Naive B cell (primary cell): ENCODE measurements at regions not wholly inside any gene's neighbourhood (a gene's known extent, or its start where the extent isn't known, plus 50 kb on each side); places are given as distances from the start of the nearest gene placed in this dataset.

Experiments
- ATAC-seq, 2 donors: fragments of 150-1000 bp; cut with Tn5 transposase; 2 replicates each; pipeline ENCODE4 v1.10.0; 2021; ENCODE audit warnings: low read depth in 2 of 2, mild to moderate bottlenecking in 2 of 2, moderate library complexity in 2 of 2
- DNase-seq: peaks from one replicate; pipeline ENCODE4 v3.0.0; 2022
- H3K27ac Mint-ChIP-seq, 6 donors: one replicate each; pipeline ENCODE4 v1.8.0; 2020 to 2022; ENCODE audit warnings: mild to moderate bottlenecking in 6 of 6, mixed read lengths in 6 of 6, moderate library complexity in 5 of 6, inconsistent platforms in 2 of 6
- H3K27me3 Mint-ChIP-seq, 3 donors: one replicate each; pipeline ENCODE4 v1.8.0; 2021 to 2022; ENCODE audit warnings: mixed read lengths in 3 of 3, mild to moderate bottlenecking in 1 of 3
- H3K36me3 Mint-ChIP-seq, 2 donors: one replicate each; pipeline ENCODE4 v1.8.0; 2020 to 2022; ENCODE audit warnings: mixed read lengths in 2 of 2, inconsistent platforms in 1 of 2, mild to moderate bottlenecking in 1 of 2
- H3K4me1 Mint-ChIP-seq, 3 donors: one replicate each; pipeline ENCODE4 v1.8.0; 2020 to 2022; ENCODE audit warnings: mixed read lengths in 3 of 3, inconsistent platforms in 1 of 3, mild to moderate bottlenecking in 1 of 3, moderate library complexity in 1 of 3
- H3K4me3 Mint-ChIP-seq, 8 donors: one replicate each; pipeline ENCODE4 v1.8.0; 2020 to 2022; ENCODE audit warnings: mild to moderate bottlenecking in 8 of 8, mixed read lengths in 8 of 8, moderate library complexity in 8 of 8, inconsistent platforms in 2 of 8
- H3K9me3 Mint-ChIP-seq, 7 donors: one replicate each; pipeline ENCODE4 v1.8.0; 2020 to 2022; ENCODE audit warnings: mixed read lengths in 7 of 7, mild to moderate bottlenecking in 5 of 7, inconsistent platforms in 2 of 7, moderate library complexity in 1 of 7

DNA sequence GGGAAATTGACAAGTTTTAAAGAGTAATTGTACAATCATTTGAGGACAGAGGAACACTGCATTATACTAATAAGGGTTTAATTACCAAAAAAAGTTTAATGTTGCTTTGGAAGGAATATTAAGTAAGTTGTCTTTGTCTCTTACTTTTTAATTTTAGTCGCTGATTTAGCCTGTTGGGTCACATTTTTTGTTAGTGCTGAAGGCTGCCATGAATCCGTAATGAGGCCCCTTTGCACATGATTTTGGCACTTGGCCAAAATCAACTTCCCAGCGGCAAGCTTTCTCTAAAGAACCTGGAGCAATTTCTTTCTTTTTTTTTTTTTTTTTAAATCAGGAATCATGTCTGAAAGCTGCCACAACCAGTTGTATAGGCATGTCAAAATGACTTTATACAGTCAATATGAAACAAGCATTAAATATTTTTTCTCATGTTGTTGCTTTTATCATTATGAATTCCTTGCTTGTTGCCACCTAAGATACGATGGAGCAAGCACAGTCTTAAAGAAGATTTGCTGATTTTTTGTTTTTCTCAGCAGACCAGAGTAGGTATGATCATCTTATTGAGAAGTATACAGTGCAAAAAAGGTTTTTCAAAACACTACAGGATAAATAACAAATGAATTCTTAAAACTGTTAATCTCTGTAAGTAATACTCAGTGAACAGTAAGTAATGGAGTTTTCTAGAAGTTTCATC is 690.4 kb downstream of the USP25 start:
- H3K4me3 Mint-ChIP-seq: no peak overlapping the region

DNA sequence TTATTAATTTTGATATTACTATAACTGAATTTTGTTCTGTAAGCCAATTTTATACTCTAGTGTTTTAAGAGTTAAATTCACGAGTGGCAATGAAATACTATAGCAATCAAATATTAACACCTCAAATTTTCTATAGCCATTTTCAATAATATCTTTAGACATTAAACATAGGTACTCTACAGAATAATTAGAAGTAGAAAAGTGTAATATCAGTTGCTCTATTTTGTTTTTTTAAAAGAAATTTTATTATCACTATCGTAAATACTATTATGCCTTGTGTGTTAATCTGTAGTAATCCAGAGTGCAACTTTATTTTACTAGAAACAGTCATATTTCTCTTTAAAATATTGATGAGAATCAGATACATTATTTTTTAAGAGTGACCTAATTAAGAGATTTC is 691.2 kb downstream of the USP25 start:
- no peaks in the 10 kb centered on the region for H3K36me3 Mint-ChIP-seq
- peaks cover 0 to 2% (median 0%) of the 10 kb centered on the region in 7 donors for H3K9me3 Mint-ChIP-seq
- H3K27ac Mint-ChIP-seq: no peak overlapping the region
- H3K4me3 Mint-ChIP-seq: no peak overlapping the region
- H3K27me3 Mint-ChIP-seq: no peaks in the 10 kb centered on the region
- DNase-seq (no peak), ATAC-seq (no peak)
- no peaks in the 10 kb centered on the region for H3K4me1 Mint-ChIP-seq

More for the DNA sequence above, 690.4 kb downstream of the USP25 start:
- no peaks in the 10 kb centered on the region for H3K4me1 Mint-ChIP-seq
- no peaks in the 10 kb centered on the region for H3K36me3 Mint-ChIP-seq
- DNase-seq (no peak), ATAC-seq (no peak)
- peaks cover 0 to 4% (median 0%) of the 10 kb centered on the region in 7 donors for H3K9me3 Mint-ChIP-seq
- no peak overlapping the region for H3K27ac Mint-ChIP-seq
- H3K27me3 Mint-ChIP-seq: no peaks in the 10 kb centered on the region

DNA sequence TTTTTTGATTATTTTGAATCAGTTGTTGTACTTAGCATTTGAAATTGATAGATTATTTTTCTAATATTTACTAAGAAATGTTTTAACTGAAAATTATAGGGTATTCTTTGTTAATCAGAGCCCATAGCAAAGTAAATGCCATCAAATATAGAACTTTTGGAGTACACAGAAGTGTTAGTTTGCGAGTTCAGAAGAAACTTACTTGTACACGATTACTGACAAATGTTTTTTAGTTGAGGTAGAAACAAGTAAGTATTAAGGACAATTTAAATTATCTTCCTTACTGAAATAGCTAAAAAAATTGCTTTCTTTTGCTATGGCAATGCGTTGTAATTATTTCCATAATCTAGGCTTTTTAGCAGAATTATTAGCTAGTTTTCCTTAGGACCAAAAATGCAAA is 692.2 kb downstream of the USP25 start:
- no peaks in the 10 kb centered on the region for H3K4me1 Mint-ChIP-seq
- H3K9me3 Mint-ChIP-seq: peaks cover 0 to 1% (median 0%) of the 10 kb centered on the region in 7 donors
- H3K4me3 Mint-ChIP-seq: no peak overlapping the region
- no peak for ATAC-seq
- H3K36me3 Mint-ChIP-seq: no peaks in the 10 kb centered on the region
- no peaks in the 10 kb centered on the region for H3K27me3 Mint-ChIP-seq
- H3K27ac Mint-ChIP-seq: no peak overlapping the region
- DNase-seq: no peak

DNA sequence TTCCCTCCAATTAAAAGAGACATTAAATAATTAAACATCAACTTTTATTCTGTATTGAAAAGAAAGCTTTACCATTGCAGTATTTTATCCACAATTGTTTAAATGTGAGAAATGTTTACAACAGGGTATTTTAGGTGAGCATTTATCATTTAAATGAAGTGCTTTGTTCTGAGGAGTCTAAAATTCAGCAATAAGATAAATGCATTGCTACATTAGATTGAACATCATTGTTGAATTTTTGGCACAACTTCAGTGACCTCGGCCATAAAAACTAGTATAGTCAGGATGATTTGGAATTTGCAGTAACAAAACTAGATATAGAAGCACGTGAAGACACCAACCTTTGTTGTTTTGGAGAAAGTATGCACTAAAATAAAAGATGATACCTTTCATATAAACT is 692.9 kb downstream of the USP25 start:
- DNase-seq: no peak
- no peaks in the 10 kb centered on the region for H3K27me3 Mint-ChIP-seq
- peaks cover 0 to 1% (median 0%) of the 10 kb centered on the region in 7 donors for H3K9me3 Mint-ChIP-seq
- ATAC-seq: no peak
- H3K36me3 Mint-ChIP-seq: no peaks in the 10 kb centered on the region
- H3K27ac Mint-ChIP-seq: no peak overlapping the region
- H3K4me3 Mint-ChIP-seq: no peak overlapping the region
- H3K4me1 Mint-ChIP-seq: no peaks in the 10 kb centered on the region

DNA sequence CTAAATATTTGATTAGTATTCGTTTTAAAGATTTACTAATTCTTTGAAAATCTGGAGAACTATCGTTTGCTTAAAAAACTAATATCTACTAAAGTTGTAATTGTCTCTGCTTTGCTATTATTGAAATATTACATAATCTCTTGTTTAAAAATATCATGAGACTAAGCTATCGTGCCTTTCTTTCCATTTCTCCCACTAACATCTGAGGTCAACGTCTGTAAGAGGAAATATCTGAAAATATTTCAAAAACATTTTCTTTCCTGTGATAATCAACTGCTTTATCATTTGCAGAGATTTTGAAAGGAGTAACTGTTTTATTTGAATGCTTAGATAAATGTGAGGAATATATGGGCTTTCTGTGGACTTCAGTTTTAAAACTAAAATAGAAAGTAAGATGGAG is 694.1 kb downstream of the USP25 start:
- H3K27me3 Mint-ChIP-seq: no peaks in the 10 kb centered on the region
- no peak overlapping the region for H3K4me3 Mint-ChIP-seq
- H3K9me3 Mint-ChIP-seq: peaks cover 0 to 1% (median 0%) of the 10 kb centered on the region in 7 donors
- ATAC-seq: no peak
- no peak overlapping the region for H3K27ac Mint-ChIP-seq
- H3K4me1 Mint-ChIP-seq: no peaks in the 10 kb centered on the region
- no peaks in the 10 kb centered on the region for H3K36me3 Mint-ChIP-seq
- DNase-seq: no peak

DNA sequence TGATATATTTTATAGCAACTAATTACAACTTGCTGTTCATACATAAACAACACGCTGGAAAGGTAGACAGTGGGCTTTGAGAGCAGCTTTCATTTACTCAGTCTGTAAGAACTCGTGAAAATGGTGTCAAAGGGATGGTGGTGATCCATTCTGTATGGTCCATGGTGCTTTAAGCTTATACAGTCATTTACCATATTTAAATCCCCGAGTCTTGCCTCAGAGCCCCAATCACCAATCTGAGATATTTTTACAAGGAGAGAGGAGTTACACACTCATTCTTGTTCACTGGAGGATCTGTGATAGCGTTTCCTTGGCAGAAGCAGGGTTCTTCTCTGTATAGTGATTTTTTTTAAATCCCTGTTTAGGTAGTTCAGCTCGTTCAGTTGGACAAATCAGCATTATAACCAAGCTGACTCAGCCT is 694.6 kb downstream of the USP25 start:
- DNase-seq (no peak), ATAC-seq (no peak)
- Mint-ChIP-seq H3K27ac (no peak overlapping the region), H3K4me1 (no peaks in the 10 kb centered on the region), H3K27me3 (no peaks in the 10 kb centered on the region), H3K4me3 (no peak overlapping the region), H3K9me3 (peaks cover 0 to 1% (median 0%) of the 10 kb centered on the region in 7 donors), H3K36me3 (no peaks in the 10 kb centered on the region)

DNA sequence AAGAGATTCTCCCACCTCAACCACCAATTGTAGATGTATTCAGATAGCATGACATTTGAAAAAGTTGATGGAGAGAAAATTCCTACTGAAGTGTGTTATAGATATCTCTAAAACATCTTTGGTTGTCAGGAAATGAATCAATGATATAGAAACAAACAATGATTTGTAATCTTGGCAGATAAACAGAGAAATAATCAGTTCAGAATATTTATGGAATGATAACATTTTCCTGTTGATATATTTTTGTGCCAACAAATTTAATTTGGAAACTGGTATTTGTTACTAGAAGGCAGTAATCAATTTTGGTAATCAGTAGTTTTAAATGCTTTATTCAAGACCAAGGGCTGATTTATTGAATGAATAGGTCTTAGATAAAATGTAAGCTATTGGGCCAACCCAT is 695.6 kb downstream of the USP25 start:
- DNase-seq: no peak
- no peak for ATAC-seq
- Mint-ChIP-seq H3K4me1 (no peaks in the 10 kb centered on the region), H3K27ac (no peak overlapping the region), H3K4me3 (no peak overlapping the region), H3K36me3 (no peaks in the 10 kb centered on the region), H3K9me3 (peaks cover 0 to 1% (median 0%) of the 10 kb centered on the region in 7 donors), H3K27me3 (no peaks in the 10 kb centered on the region)

DNA sequence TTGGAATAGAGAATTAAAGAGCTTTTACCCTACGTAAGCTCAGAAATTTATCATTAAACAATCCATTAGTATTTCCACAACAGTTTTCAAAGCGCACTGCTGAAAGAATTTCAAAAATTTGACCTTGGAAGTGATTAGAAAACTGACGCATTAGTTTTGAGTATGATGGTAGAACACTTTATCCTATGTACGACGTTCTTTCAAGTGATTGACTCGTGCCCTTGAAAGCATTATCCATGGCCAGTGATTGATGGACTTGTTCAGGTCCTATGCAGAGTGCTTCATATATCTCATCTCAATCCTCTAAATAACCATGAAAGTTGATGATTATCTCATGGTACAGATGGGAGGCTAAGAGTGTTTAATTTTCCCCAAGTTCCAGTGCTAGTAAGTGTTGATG is 697.2 kb downstream of the USP25 start:
- no peaks in the 10 kb centered on the region for H3K36me3 Mint-ChIP-seq
- no peak for ATAC-seq
- H3K4me1 Mint-ChIP-seq: no peaks in the 10 kb centered on the region
- no peak for DNase-seq
- H3K27me3 Mint-ChIP-seq: no peaks in the 10 kb centered on the region
- no peak overlapping the region for H3K27ac Mint-ChIP-seq
- no peak overlapping the region for H3K4me3 Mint-ChIP-seq
- peaks cover 0 to 1% (median 0%) of the 10 kb centered on the region in 7 donors for H3K9me3 Mint-ChIP-seq

DNA sequence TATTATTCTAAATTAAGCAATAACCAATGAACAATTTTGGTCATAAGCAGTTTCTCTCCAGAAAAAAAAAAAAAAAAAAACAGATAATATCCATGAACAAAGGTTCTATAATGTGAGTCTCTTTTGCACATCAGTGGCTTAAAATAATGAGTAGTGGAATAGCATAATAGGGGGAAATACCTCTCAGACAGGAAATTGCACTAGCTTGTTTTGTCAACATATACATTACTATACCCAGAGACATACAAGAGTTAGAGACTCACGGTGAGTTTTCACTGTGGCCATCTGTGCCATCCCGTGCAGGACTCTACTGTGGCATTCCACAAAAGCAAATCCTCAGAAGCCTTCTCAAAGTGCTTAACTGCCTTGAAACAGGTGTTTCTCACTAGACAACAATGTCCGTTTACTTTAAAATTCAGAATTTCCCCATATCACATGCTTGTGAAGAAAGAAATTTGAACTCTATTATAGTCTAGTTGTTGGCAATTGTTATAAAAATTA is 697.9 kb downstream of the USP25 start:
- DNase-seq (no peak), ATAC-seq (no peak)
- Mint-ChIP-seq H3K4me3 (no peak overlapping the region), H3K36me3 (no peaks in the 10 kb centered on the region), H3K27me3 (no peaks in the 10 kb centered on the region), H3K4me1 (no peaks in the 10 kb centered on the region), H3K9me3 (peaks cover 0 to 1% (median 0%) of the 10 kb centered on the region in 7 donors), H3K27ac (no peak overlapping the region)

DNA sequence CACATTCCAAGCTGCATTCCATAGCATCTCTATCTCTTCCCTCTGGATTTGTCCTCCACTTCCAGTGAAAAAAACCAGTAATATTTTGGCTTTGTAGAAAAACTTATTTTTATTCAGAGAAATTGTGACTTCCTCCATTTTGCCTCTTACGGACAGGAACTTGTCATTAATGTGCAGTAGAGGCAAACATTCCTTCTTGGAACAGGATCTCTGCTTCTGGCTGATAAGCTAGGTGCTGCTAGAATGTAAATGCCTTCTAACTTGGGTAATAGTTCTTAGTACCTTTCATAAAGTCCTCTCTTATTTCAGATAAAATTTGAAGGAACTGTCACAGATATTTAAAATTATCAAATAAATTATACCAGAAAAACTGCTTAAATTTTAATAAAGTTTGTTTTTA is 707.8 kb downstream of the USP25 start:
- Mint-ChIP-seq H3K27ac (peak overlapping the region in 1 of 6 donors; percentile 25), H3K4me3 (no peak overlapping the region)
- ATAC-seq: no peak

DNA sequence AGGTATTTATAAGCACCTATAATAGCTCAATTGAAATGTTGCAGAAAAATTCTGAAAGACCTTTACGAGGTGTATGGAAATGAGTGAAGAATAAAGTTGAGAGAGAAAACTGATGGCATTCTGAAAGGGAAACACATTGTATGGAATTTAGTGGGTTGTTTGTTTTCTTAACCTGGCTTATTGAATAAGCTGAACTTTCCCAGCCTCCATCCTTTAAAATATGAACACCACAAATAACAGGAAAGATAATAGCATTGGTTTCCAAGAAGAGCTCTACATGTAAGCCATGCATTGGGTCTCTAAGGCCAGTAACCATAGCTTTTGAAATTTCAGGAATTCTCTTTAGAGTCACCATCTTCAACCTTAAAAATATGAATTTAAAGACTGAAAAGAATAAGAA is 709.0 kb downstream of the USP25 start:
- Mint-ChIP-seq H3K9me3 (peaks cover 0 to 5% (median 0%) of the 10 kb centered on the region in 7 donors), H3K27me3 (no peaks in the 10 kb centered on the region), H3K4me3 (no peak overlapping the region), H3K4me1 (no peaks in the 10 kb centered on the region), H3K27ac (no peak overlapping the region), H3K36me3 (no peaks in the 10 kb centered on the region)
- ATAC-seq (no peak), DNase-seq (no peak)

More for the DNA sequence above, 707.8 kb downstream of the USP25 start:
- Mint-ChIP-seq H3K36me3 (no peaks in the 10 kb centered on the region), H3K9me3 (peaks cover 0 to 5% (median 0%) of the 10 kb centered on the region in 7 donors), H3K4me1 (no peaks in the 10 kb centered on the region), H3K27me3 (no peaks in the 10 kb centered on the region)
- DNase-seq: no peak

DNA sequence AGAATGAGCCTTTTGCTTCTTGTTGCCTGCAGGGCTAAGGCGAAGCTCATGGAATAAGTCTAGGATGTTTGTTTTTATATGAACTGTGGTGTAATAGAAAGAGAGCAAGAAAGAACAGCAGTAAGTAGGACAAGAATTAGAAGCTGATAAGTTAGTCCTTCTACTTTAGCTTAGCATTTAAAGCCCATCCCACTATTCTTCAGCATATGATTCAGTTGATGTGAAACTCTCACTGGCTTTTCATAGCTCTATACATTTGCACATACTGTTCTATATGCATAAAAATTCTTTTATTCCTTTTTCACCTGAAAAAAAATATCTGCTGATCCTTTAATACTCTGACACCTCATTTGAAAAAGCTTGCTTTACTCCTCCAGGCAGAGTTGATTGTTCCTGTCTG is 712.0 kb downstream of the USP25 start:
- Mint-ChIP-seq H3K36me3 (no peaks in the 10 kb centered on the region), H3K4me1 (no peaks in the 10 kb centered on the region), H3K27ac (no peak overlapping the region), H3K4me3 (no peak overlapping the region), H3K27me3 (no peaks in the 10 kb centered on the region), H3K9me3 (peaks cover 0 to 6% (median 3%) of the 10 kb centered on the region in 7 donors)
- no peak for ATAC-seq
- no peak for DNase-seq

DNA sequence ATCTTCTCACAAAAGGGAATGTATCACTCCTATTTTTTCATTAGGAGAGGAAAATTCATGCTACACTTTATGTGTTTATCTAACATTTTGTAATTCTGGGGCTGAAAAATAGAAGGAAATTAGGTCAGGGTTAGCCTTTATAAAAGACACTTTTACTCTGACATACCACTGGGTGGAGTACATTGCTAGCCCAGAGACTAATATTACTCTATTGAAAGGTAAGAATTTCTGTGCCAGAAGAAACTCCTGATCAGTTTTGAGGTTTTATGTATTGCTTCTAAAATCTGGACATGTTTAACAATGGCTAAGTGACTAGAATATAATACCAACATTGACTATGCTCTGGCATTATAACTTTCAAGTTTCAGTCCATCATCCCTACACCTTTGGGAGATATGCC is 724.6 kb downstream of the USP25 start:
- Mint-ChIP-seq H3K36me3 (no peaks in the 10 kb centered on the region), H3K27ac (no peak overlapping the region), H3K9me3 (no peaks in the 10 kb centered on the region), H3K4me1 (no peaks in the 10 kb centered on the region), H3K4me3 (no peak overlapping the region), H3K27me3 (no peaks in the 10 kb centered on the region)
- no peak for DNase-seq
- no peak for ATAC-seq

DNA sequence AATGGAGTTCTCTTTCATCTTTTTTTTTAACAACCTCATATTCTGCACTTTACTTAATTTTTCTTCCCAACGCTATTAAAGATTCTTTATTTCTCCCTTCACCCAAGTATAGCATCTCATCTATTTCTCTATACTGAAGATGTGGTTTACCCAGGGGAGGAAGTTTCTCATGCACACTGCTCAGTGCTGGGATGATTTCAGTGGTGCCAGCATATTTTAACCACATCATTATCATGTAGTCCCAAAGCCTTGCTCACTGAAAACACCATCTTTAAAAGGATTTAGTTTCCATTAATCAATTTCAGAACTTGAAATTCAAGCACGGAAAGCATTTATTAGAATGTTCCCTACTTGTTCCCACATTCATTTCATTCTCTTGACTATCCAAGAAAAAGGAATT is 725.7 kb downstream of the USP25 start:
- Mint-ChIP-seq H3K9me3 (no peaks in the 10 kb centered on the region), H3K4me1 (no peaks in the 10 kb centered on the region), H3K36me3 (no peaks in the 10 kb centered on the region), H3K27me3 (no peaks in the 10 kb centered on the region), H3K27ac (no peak overlapping the region), H3K4me3 (no peak overlapping the region)
- no peak for DNase-seq
- no peak for ATAC-seq
